ENCODE measurements at regions not wholly inside any gene's neighbourhood (a gene's known extent, or its start where the extent isn't known, plus 50 kb on each side); places are given as distances from the start of the nearest gene placed in this dataset.

GRCh38 chr2:129460299-129461198 is 518.9 kb upstream of the RAB6C start:
- TF ChIP-seq ZNF572 (CRISPR knock-in tag; IDR thresholded peaks at IDR 0.05) (no peak), CTCF (CRISPR knock-in tag; IDR thresholded peaks at IDR 0.05) (no peak), FOXP1 (IDR thresholded peaks at IDR 0.05) (no peak), FOXP1 (CRISPR knock-in tag; IDR thresholded peaks at IDR 0.05) (no peak), CREB1 (IDR thresholded peaks at IDR 0.05) (no peak), CREB1 (CRISPR knock-in tag; IDR thresholded peaks at IDR 0.05) (no peak), POLR2A (IDR thresholded peaks at IDR 0.05; ENCODE audit: insufficient read depth in 1 of 2, low read depth in 2 of 2, low read length in 2 of 2) (no peak), BRCA1 (CRISPR knock-in tag; IDR thresholded peaks at IDR 0.05) (no peak), KLF6 (CRISPR knock-in tag; IDR thresholded peaks at IDR 0.05) (no peak), ATF7 (IDR thresholded peaks at IDR 0.05) (no peak), ATF7 (CRISPR knock-in tag; IDR thresholded peaks at IDR 0.05) (no peak), TCF7 (IDR thresholded peaks at IDR 0.05; ENCODE audit: low read depth) (no peak)
